GM12875 (cell line): ENCODE measurements at regions not wholly inside any gene's neighbourhood (a gene's known extent, or its start where the extent isn't known, plus 50 kb on each side); places are given as distances from the start of the nearest gene placed in this dataset.

Experiments used
- H3K4me3 ChIP-seq: one replicate; pipeline ENCODE4 v1.5.1; 2011; ENCODE audit warnings: low read depth, low read length, control low read depth
- CTCF ChIP-seq: IDR thresholded peaks from 2 replicates; pipeline ENCODE4 v1.5.1; 2011; ENCODE audit warnings: low read depth, mild to moderate bottlenecking, control low read depth, inconsistent platforms, low read length, moderate library complexity, borderline replicate concordance; ENCODE audit not compliant: insufficient read depth

- no peak overlapping the region for H3K4me3 ChIP-seq
- no peak for TF ChIP-seq CTCF
Measured at GRCh38 chr18:39772155-39772919, 2182.7 kb upstream of the PIK3C3 start.

GRCh38 chr18:39770399-39770798 is 2184.6 kb upstream of the PIK3C3 start:
- no peak overlapping the region for H3K4me3 ChIP-seq
- TF ChIP-seq CTCF: no peak

DNA sequence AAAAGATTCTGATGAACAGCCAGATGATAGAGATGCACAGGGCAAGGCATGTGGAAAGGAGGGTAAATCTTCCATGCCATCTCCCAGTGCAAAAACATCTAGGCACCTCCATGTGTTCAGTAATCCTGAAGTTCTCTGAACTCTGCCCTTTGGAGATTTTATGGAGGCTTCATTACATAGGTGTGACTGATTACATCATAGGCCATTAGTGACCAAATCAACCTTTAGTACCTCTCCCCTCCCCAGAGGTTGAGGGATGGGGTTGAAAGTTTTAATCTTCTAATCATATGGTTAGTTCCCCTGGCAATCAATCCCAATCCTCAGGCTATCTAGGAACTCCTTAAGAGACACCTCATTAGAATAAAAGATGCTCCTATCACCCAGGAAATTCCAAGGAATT is 2190.2 kb upstream of the PIK3C3 start:
- H3K4me3 ChIP-seq: no peak overlapping the region
- TF ChIP-seq CTCF: no peak

- TF ChIP-seq CTCF: no peak
- no peak overlapping the region for H3K4me3 ChIP-seq
Measured at GRCh38 chr18:39761273-39761672, 2193.8 kb upstream of the PIK3C3 start.

GRCh38 chr18:39759926-39760325 is 2194.3 kb upstream of the CELF4 start:
- no peak overlapping the region for H3K4me3 ChIP-seq
- no peak for TF ChIP-seq CTCF

GRCh38 chr18:39753178-39753577 is 2187.6 kb upstream of the CELF4 start:
- no peak for TF ChIP-seq CTCF
- H3K4me3 ChIP-seq: no peak overlapping the region

DNA sequence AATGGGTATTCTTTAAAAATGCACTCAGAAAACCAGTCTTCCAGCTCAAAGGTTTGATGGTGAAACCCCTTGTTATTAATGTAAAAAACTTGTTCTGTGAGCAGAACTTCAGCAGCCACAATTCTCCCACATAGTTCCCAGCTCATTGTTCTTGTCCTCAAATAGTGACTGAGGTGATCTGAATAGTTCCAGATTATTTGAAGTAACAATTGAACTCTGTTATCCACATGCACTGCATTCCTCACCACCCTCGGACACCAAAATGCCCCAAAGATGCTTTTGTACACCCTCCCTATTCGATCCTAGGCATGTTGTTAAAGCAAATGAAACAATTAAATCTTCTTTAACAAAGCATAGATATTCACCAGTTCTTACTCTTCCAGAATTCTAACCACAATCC is 2186.8 kb upstream of the CELF4 start:
- TF ChIP-seq CTCF: no peak
- no peak overlapping the region for H3K4me3 ChIP-seq
